ENCODE measurements at regions not wholly inside any gene's neighbourhood (a gene's known extent, or its start where the extent isn't known, plus 50 kb on each side); places are given as distances from the start of the nearest gene placed in this dataset.

- TF ChIP-seq CTCF (conservative IDR thresholded peaks at IDR 0.05) (no peak), ZFX (IDR thresholded peaks at IDR 0.05) (no peak)
Observed at GRCh38 chr12:115049614-115050013, 365.6 kb upstream of the TBX3 start.

Measured in C4-2B (cell line).